LoVo (cell line): ENCODE measurements at regions not wholly inside any gene's neighbourhood (a gene's known extent, or its start where the extent isn't known, plus 50 kb on each side); places are given as distances from the start of the nearest gene placed in this dataset.

ENCODE experiments used
- DNase-seq: peaks from one replicate; pipeline ENCODE4 v3.0.0-alpha.2; 2016; ENCODE audit warnings: low spot score

- no peak for DNase-seq
Observed at GRCh38 chr21:28789523-28789922, 203.2 kb downstream of the LTN1 start.

GRCh38 chr21:28788030-28788429 lies 204.6 kb downstream of the LTN1 start:
- DNase-seq, result no peak

- no peak for DNase-seq
Observed at GRCh38 chr21:28783641-28784185, 209.0 kb downstream of the LTN1 start.

- no peak for DNase-seq
Observed at GRCh38 chr21:28781602-28782276, 210.9 kb downstream of the LTN1 start.

GRCh38 chr21:28779914-28780313 lies 212.8 kb downstream of the LTN1 start:
- DNase-seq, result no peak

GRCh38 chr21:28776251-28776650 lies 216.4 kb downstream of the LTN1 start:
- no peak for DNase-seq

- no peak for DNase-seq
Observed at GRCh38 chr21:28775071-28775470, 217.6 kb downstream of the LTN1 start.

GRCh38 chr21:28773036-28773435 lies 219.6 kb downstream of the LTN1 start:
- no peak for DNase-seq

GRCh38 chr21:28771790-28772501 lies 220.7 kb downstream of the LTN1 start:
- no peak for DNase-seq

- no peak for DNase-seq
Observed at GRCh38 chr21:28770867-28771661, 221.6 kb downstream of the LTN1 start.

- DNase-seq, result no peak
Observed at GRCh38 chr21:28769683-28770082, 223.0 kb downstream of the LTN1 start.

GRCh38 chr21:28768753-28769152 lies 223.9 kb downstream of the LTN1 start:
- DNase-seq, result no peak

GRCh38 chr21:28767523-28767922 lies 225.2 kb downstream of the LTN1 start:
- DNase-seq, result no peak

GRCh38 chr21:28763809-28764418 lies 228.8 kb downstream of the LTN1 start:
- no peak for DNase-seq

- no peak for DNase-seq
Observed at GRCh38 chr21:28762357-28762735, 230.3 kb downstream of the LTN1 start.

- DNase-seq, result no peak
Observed at GRCh38 chr21:28761674-28762356, 230.9 kb downstream of the LTN1 start.

GRCh38 chr21:28758883-28759242 lies 233.8 kb downstream of the LTN1 start:
- DNase-seq, result no peak

GRCh38 chr21:28758042-28758882 lies 234.4 kb downstream of the LTN1 start:
- DNase-seq, result no peak

GRCh38 chr21:28754862-28755261 lies 237.8 kb downstream of the LTN1 start:
- DNase-seq, result no peak

- no peak for DNase-seq
Observed at GRCh38 chr21:28754127-28754611, 238.5 kb downstream of the LTN1 start.

GRCh38 chr21:28752131-28752530 lies 240.5 kb downstream of the LTN1 start:
- no peak for DNase-seq
